ENCODE measurements at regions not wholly inside any gene's neighbourhood (a gene's known extent, or its start where the extent isn't known, plus 50 kb on each side); places are given as distances from the start of the nearest gene placed in this dataset.
"Not testable (repeated sequence)": the region's sequence is repeated elsewhere in the genome, so short reads cannot be mapped to it uniquely, and the experiment has no call there.

GRCh38 chr12:33022724-33023123 lies 126.1 kb upstream of the PKP2 start:
- not testable (repeated sequence) for DNase-seq

GRCh38 chr12:33017029-33017428 lies 120.5 kb upstream of the PKP2 start:
- not testable (repeated sequence) for DNase-seq

GRCh38 chr12:33012226-33012625 lies 115.6 kb upstream of the PKP2 start:
- no peak for DNase-seq

GRCh38 chr12:33006106-33006505 lies 109.5 kb upstream of the PKP2 start:
- no peak for DNase-seq

- no peak for DNase-seq
Measured at GRCh38 chr12:33000016-33000415, 103.4 kb upstream of the PKP2 start.

- no peak for DNase-seq
Measured at GRCh38 chr12:32997471-32997870, 100.9 kb upstream of the PKP2 start.

GRCh38 chr12:32995623-32996022 lies 99.0 kb upstream of the PKP2 start:
- no peak for DNase-seq

GRCh38 chr12:32993404-32993803 lies 96.8 kb upstream of the PKP2 start:
- no peak for DNase-seq

- no peak for DNase-seq
Measured at GRCh38 chr12:32989705-32990104, 93.1 kb upstream of the PKP2 start.

- DNase-seq: no peak
Measured at GRCh38 chr12:32988982-32989381, 92.4 kb upstream of the PKP2 start.

GRCh38 chr12:32987512-32987911 lies 90.9 kb upstream of the PKP2 start:
- DNase-seq: no peak

- no peak for DNase-seq
Measured at GRCh38 chr12:32983968-32984367, 87.4 kb upstream of the PKP2 start.

GRCh38 chr12:32983332-32983731 lies 86.8 kb upstream of the PKP2 start:
- no peak for DNase-seq

- no peak for DNase-seq
Measured at GRCh38 chr12:32981139-32981538, 84.6 kb upstream of the PKP2 start.

GRCh38 chr12:32975122-32975521 lies 78.5 kb upstream of the PKP2 start:
- no peak for DNase-seq

- no peak for DNase-seq
Measured at GRCh38 chr12:32970465-32971110, 74.0 kb upstream of the PKP2 start.

GRCh38 chr12:32964981-32965585 lies 68.5 kb upstream of the PKP2 start:
- no peak for DNase-seq

- not testable (repeated sequence) for DNase-seq
Measured at GRCh38 chr12:32956418-32956817, 59.8 kb upstream of the PKP2 start.

GRCh38 chr12:32952681-32953080 lies 56.1 kb upstream of the PKP2 start:
- DNase-seq: no peak

GRCh38 chr12:32949815-32950214 lies 53.2 kb upstream of the PKP2 start:
- DNase-seq: no peak

GRCh38 chr12:32947206-32948067 lies 50.9 kb upstream of the PKP2 start:
- no peak for DNase-seq

GRCh38 chr12:32946504-32947131 lies 50.0 kb upstream of the PKP2 start:
- no peak for DNase-seq

Measured in suppressor macrophage (primary cell).